WERI-Rb-1 (cell line): ENCODE measurements at regions not wholly inside any gene's neighbourhood (a gene's known extent, or its start where the extent isn't known, plus 50 kb on each side); places are given as distances from the start of the nearest gene placed in this dataset.
A peak's percentile ranks its signal among the peaks of the same experiment; 100 is the strongest.

Experiments
- DNase-seq: peaks from one replicate; pipeline ENCODE4 v3.0.0-alpha.2; 2020
- H3K27ac ChIP-seq: fragments of 250-450 bp; sonication (Bioruptor Pico); 2 replicates; pipeline ENCODE4 v1.5.1; 2020; ENCODE audit warnings: mild to moderate bottlenecking, moderate library complexity
- H3K27me3 ChIP-seq: fragments of 250-450 bp; sonication (Bioruptor Pico); 2 replicates; pipeline ENCODE4 v1.5.1; 2021; ENCODE audit warnings: mild to moderate bottlenecking, low read depth, moderate library complexity; ENCODE audit not compliant: insufficient read depth, severe bottlenecking
- H3K36me3 ChIP-seq: fragments of 250-450 bp; sonication (Bioruptor Pico); 2 replicates; pipeline ENCODE4 v1.5.1; 2020; ENCODE audit warnings: mild to moderate bottlenecking, moderate library complexity
- H3K4me3 ChIP-seq: 2 replicates; pipeline ENCODE4 v1.5.1; 2011; ENCODE audit warnings: low read depth, mild to moderate bottlenecking, control low read depth, low read length
- H3K9me3 ChIP-seq: fragments of 250-450 bp; sonication (Bioruptor Pico); 2 replicates; pipeline ENCODE4 v1.5.1; 2021; ENCODE audit warnings: mild to moderate bottlenecking, moderate library complexity; ENCODE audit not compliant: severe bottlenecking
- TF ChIP-seq, protein P1 (sequence below): IDR thresholded peaks from 2 replicates; pipeline ENCODE4 v1.5.1; 2011; ENCODE audit warnings: low read depth, mild to moderate bottlenecking, control low read depth, inconsistent platforms, low read length

DNA sequence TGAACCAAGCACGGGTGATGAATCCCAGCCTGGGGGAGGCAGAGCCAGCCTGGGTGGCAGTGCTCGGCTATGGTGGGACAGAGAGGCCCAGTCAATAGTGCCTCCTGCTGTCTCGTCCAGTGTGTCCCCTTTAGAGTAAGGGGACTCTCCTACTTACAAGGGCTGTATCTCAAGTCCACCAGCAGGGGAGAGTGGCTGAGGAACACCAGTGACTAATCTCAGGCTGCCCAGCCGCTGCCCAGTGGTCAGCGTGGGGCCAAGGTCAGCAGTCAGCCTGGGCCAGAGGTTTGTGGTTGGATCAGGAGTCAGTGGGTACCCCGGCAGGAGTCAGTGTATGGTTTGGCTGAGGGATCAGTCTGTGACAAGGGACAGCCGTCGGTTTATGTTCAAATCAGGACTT, 109.2 kb upstream of the RUNX3 start:
- Histone ChIP-seq H3K36me3 (no peaks in the 10 kb centered on the region), H3K9me3 (no peaks in the 10 kb centered on the region), H3K27ac (no peak overlapping the region), H3K4me3 (no peak overlapping the region), H3K27me3 (no peaks in the 10 kb centered on the region)
- TF ChIP-seq, protein P1, sequence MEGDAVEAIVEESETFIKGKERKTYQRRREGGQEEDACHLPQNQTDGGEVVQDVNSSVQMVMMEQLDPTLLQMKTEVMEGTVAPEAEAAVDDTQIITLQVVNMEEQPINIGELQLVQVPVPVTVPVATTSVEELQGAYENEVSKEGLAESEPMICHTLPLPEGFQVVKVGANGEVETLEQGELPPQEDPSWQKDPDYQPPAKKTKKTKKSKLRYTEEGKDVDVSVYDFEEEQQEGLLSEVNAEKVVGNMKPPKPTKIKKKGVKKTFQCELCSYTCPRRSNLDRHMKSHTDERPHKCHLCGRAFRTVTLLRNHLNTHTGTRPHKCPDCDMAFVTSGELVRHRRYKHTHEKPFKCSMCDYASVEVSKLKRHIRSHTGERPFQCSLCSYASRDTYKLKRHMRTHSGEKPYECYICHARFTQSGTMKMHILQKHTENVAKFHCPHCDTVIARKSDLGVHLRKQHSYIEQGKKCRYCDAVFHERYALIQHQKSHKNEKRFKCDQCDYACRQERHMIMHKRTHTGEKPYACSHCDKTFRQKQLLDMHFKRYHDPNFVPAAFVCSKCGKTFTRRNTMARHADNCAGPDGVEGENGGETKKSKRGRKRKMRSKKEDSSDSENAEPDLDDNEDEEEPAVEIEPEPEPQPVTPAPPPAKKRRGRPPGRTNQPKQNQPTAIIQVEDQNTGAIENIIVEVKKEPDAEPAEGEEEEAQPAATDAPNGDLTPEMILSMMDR = peak; percentile 53
- DNase-seq = no peak

DNA sequence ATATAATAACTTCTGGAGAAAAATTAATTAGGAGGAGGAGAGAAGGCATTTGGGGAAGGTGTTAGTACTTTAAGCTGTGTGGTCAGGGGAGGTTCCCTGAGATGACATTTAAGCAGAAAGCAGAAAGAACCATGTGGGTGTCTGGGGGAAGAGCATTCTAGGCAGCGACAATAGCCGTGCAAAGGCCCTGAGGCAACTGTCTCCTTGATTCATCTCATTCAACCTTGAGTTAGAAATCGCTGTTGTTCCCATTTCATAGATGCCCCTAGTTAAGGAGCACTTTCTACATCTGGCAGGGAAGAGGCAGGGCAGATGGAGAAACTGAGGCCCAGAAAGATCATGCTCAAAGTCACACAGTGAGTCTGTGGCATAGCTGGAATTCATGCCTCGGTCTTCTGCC, 108.6 kb upstream of the RUNX3 start:
- Histone ChIP-seq H3K27me3 (no peaks in the 10 kb centered on the region), H3K4me3 (no peak overlapping the region), H3K27ac (no peak overlapping the region), H3K36me3 (no peaks in the 10 kb centered on the region), H3K9me3 (no peaks in the 10 kb centered on the region)
- TF ChIP-seq, protein P1 = no peak
- DNase-seq = no peak

DNA sequence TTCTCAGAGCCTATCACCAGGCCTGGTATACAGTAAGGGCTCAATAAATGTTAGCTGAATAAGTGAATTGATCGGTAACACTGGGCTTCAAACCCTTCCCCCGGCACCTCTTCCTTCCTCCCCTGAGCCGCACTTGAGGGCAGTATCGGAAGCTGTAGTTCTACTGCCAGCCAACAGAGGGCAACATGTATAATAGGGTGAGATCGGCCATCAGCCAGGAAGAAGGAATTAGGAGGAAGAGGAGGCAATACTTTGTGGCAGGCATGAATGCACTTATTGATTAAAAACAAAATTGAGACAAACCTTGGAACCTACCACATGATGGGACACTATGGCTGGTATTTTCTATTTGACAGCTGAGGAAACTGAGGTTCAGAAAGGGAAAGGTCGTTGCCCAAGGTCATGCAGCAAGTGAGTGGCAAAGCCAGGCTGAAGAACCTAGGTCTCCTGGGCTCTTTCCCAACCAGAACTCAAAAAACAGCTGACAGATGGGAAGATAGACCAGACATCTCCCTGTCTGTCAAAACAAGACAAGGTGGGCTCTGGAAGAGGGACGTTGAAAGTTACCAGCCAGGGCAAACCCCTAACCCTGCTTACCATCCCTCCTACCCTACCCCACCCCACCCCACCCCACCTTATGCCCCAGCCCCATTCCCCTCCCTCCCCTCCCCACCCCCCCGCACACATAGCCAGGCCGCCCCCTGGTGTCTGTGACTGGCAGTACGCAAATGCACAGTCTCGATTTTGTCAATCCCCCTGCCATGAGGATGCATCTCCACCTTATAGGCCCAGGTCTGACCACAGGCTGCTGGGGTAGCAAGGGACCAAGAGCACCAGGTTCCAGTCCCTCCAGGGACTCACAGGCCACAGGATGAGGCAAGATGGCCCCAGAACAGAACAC, 107.3 kb upstream of the RUNX3 start:
- TF ChIP-seq, protein P1 = peak; percentile 70
- H3K4me3 ChIP-seq = no peak overlapping the region
- no peaks in the 10 kb centered on the region for H3K36me3 ChIP-seq
- no peak overlapping the region for H3K27ac ChIP-seq
- DNase-seq = peak; percentile 65
- H3K27me3 ChIP-seq = no peaks in the 10 kb centered on the region
- no peaks in the 10 kb centered on the region for H3K9me3 ChIP-seq

DNA sequence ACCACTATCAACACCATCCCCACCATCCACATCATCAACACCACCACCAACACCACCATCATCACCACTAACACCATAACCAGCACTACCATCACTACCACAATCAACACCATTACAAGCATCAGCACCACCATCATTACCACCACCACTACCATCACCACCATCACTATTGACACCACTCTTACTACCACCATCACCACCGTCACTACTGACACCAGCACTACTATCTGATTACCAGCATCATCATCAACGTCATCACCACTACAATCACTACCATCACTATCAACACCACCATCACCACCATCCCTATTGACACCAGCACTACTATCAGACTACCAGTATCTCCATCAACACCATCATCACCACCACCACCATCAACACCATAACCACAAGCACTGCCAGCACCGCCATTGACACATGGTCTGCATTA, 106.1 kb upstream of the RUNX3 start:
- no peak for DNase-seq
- no peaks in the 10 kb centered on the region for H3K9me3 ChIP-seq
- no peak overlapping the region for H3K27ac ChIP-seq
- H3K4me3 ChIP-seq = no peak overlapping the region
- H3K36me3 ChIP-seq = no peaks in the 10 kb centered on the region
- TF ChIP-seq, protein P1 = no peak
- no peaks in the 10 kb centered on the region for H3K27me3 ChIP-seq

DNA sequence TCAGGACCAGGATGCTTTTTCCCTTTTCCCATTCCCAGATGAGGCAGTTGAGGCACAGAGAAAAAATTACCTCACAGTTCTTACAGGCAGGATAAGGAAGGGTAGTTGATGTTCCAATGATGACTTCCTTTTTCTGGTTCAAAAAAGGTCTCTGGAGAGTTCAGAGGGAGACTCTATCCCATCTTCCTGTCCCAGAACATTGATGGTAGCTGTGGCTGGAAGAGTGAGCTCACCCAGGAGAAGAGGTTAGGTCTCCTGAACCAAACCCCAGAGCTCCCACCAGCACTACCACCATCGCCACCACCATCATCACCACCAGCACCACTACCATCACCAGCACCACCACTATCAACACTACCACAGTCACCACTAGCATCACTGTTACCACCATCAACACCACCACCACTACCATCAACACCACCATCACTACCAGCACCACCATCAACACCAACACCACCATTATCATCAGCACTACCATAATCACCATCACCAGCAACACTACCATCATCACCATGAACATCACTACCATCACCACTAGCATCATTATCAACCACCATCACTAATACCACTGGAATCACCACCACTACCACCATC, 105.5 kb upstream of the RUNX3 start:
- DNase-seq = no peak
- no peak overlapping the region for H3K27ac ChIP-seq
- TF ChIP-seq, protein P1 = no peak
- no peaks in the 10 kb centered on the region for H3K36me3 ChIP-seq
- no peaks in the 10 kb centered on the region for H3K27me3 ChIP-seq
- H3K4me3 ChIP-seq = no peak overlapping the region
- H3K9me3 ChIP-seq = no peaks in the 10 kb centered on the region
